OCI-LY3 (cell line): ENCODE measurements at regions not wholly inside any gene's neighbourhood (a gene's known extent, or its start where the extent isn't known, plus 50 kb on each side); places are given as distances from the start of the nearest gene placed in this dataset.

Source experiments
- CTCF ChIP-seq: fragments of 200-600, 300-600 bp; sonication (generic); IDR thresholded peaks from 2 replicates; pipeline ENCODE4 v1.5.1; 2014; ENCODE audit warnings: antibody characterized with exemption, low read length, low read depth
- EZH2phosphoT487 ChIP-seq: fragments of 200-600 bp; shearing (Covaris generic); IDR thresholded peaks from 2 replicates; pipeline ENCODE4 v1.6.1; 2018; ENCODE audit warnings: antibody characterized with exemption, mixed run types, low read depth

DNA sequence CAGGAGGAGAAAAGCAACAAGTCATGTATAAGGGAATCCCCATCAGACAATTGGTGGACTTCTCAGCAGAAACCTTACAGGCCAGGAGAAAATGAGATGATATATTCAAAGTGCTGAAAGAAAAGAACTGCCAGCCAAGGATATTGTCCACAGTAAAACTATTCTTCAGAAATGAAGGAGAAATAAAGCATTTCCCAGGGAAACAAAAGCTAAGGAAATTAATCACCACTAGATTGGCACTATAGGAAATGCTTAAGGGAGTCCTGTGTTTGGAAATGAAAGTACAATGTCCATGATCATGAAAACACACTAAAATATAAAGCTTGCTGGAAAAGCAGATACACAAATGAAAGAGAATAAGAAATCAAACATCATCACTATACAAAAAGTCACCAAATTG is 282.0 kb downstream of the BLID start:
- no peak for TF ChIP-seq EZH2phosphoT487
- no peak for TF ChIP-seq CTCF
